A549 (cell line): ENCODE measurements at regions not wholly inside any gene's neighbourhood (a gene's known extent, or its start where the extent isn't known, plus 50 kb on each side); places are given as distances from the start of the nearest gene placed in this dataset.

Source experiments
- ATAC-seq, 2 experiments: fragments of 200-7000 bp in 1 of 2; fragments of >200 bp in 1 of 2; cut with Nextera tagmentation in 1 of 2; cut with Tn5 transposase in 1 of 2; 3 replicates each; pipeline versions ENCODE4 v1.8.0 to v1.9.1; 2018 to 2020; ENCODE audit warnings: mild to moderate bottlenecking in 1 of 2, moderate library complexity in 1 of 2
- CTCF ChIA-PET: fragments of 300-600 bp; sonication (Branson Sonifier 250); formaldehyde crosslinking; extraction: SDS; loops from one replicate; lab custom pipeline; 2021; ENCODE audit warnings: antibody characterized with exemption, inconsistent platforms; lab: Yijun Ruan, JAX
- POLR2A ChIA-PET: fragments of 350-600 bp; formaldehyde crosslinking; extraction: SDS; loops from one replicate; lab custom pipeline; 2021; ENCODE audit warnings: antibody characterized with exemption, inconsistent platforms; lab: Yijun Ruan, JAX
- DNase-seq, 2 experiments: peaks; one replicate each; pipeline versions ENCODE4 v3.0.0 to v3.0.0-alpha.2; 2011 to 2016; ENCODE audit warnings: low read depth in 1 of 2, low spot score in 1 of 2
- FAIRE-seq: peaks from 2 replicates; lab custom pipeline; 2011; peaks lifted over from hg19 to GRCh38; lab: Jason Lieb, UNC
- H3K27ac ChIP-seq, 2 experiments: fragments of >200 bp; sonication (Bioruptor Twin); formaldehyde crosslinking; 3 replicates each; pipeline ENCODE4 v1.5.1; 2016 to 2017
- H3K4me1 ChIP-seq: fragments of >200 bp; sonication (Bioruptor Twin); formaldehyde crosslinking; 3 replicates; pipeline ENCODE4 v1.6.1; 2016
- H3K4me2 ChIP-seq: fragments of >200 bp; sonication (Bioruptor Twin); formaldehyde crosslinking; 3 replicates; pipeline ENCODE4 v1.6.1; 2016
- H3K4me3 ChIP-seq: fragments of >200 bp; sonication (Bioruptor Twin); formaldehyde crosslinking; 3 replicates; pipeline ENCODE4 v1.5.1; 2016
- H3K9me3 ChIP-seq: fragments of >200 bp; sonication (Bioruptor Twin); formaldehyde crosslinking; 3 replicates; pipeline ENCODE4 v1.6.1; 2016
- BHLHE40 ChIP-seq: IDR thresholded peaks from 2 replicates; pipeline ENCODE4 v1.6.1; 2012; ENCODE audit warnings: low read depth, low read length, inconsistent platforms
- CBX8 ChIP-seq: fragments of 200-600 bp; sonication (generic); IDR thresholded peaks from 2 replicates; pipeline ENCODE4 v1.6.1; 2016
- CEBPB ChIP-seq, 2 experiments: fragments of >200 bp in 1 of 2; sonication (Bioruptor Twin) in 1 of 2; formaldehyde crosslinking in 1 of 2; IDR thresholded peaks; 2 replicates each; pipeline ENCODE4 v1.6.1; 2012 to 2016
- CTCF ChIP-seq: fragments of >200 bp; sonication (Bioruptor Twin); formaldehyde crosslinking; IDR thresholded peaks from 3 replicates; pipeline ENCODE4 v1.5.1; 2016
- EHF ChIP-seq: fragments of 250-450 bp; sonication (Bioruptor Pico); IDR thresholded peaks from 2 replicates; pipeline ENCODE4 v1.5.0; 2020; ENCODE audit warnings: mild to moderate bottlenecking
- ELK1 ChIP-seq: fragments of 150-350 bp; IDR thresholded peaks from 2 replicates; pipeline ENCODE4 v1.6.1; 2014; ENCODE audit warnings: low read depth, mild to moderate bottlenecking, low read length
- EP300 ChIP-seq, 2 experiments: fragments of >200 bp; sonication (Bioruptor Twin); formaldehyde crosslinking; IDR thresholded peaks; 2 replicates in 1 of 2; 3 replicates in 1 of 2; pipeline ENCODE4 v1.6.1; 2016 to 2017
- ESRRA ChIP-seq: fragments of 150-350 bp; IDR thresholded peaks from 2 replicates; pipeline ENCODE4 v1.6.1; 2014; ENCODE audit warnings: mild to moderate bottlenecking, low read length, borderline replicate concordance
- FOSB ChIP-seq: fragments of 250-450 bp; sonication (Bioruptor Pico); IDR thresholded peaks from 2 replicates; pipeline ENCODE4 v1.5.0; 2020; ENCODE audit warnings: mild to moderate bottlenecking, moderate library complexity
- HMGXB4 ChIP-seq: fragments of 250-450 bp; sonication (Bioruptor Pico); IDR thresholded peaks from 2 replicates; pipeline ENCODE4 v1.5.0; 2021; ENCODE audit warnings: mild to moderate bottlenecking, moderate library complexity, borderline replicate concordance
- HOXA7 ChIP-seq: fragments of 250-450 bp; sonication (Bioruptor Pico); IDR thresholded peaks from 2 replicates; pipeline ENCODE4 v1.5.0; 2020; ENCODE audit warnings: mild to moderate bottlenecking, moderate library complexity
- HOXB5 ChIP-seq: fragments of 250-450 bp; sonication (Bioruptor Pico); IDR thresholded peaks from 2 replicates; pipeline ENCODE4 v1.5.0; 2020; ENCODE audit warnings: mild to moderate bottlenecking, moderate library complexity
- JUNB ChIP-seq: fragments of >200 bp; sonication (Bioruptor Twin); formaldehyde crosslinking; IDR thresholded peaks from 2 replicates; pipeline ENCODE4 v1.6.1; 2016
- MAFK ChIP-seq: fragments of 450-650 bp; IDR thresholded peaks from 2 replicates; pipeline ENCODE4 v1.6.1; 2014; ENCODE audit not compliant: partially characterized antibody
- NPAS2 ChIP-seq: fragments of 250-450 bp; sonication (Bioruptor Pico); IDR thresholded peaks from 2 replicates; pipeline ENCODE4 v1.8.0; 2022; ENCODE audit warnings: mild to moderate bottlenecking, moderate library complexity, borderline replicate concordance
- PBX3 ChIP-seq: IDR thresholded peaks from 2 replicates; pipeline ENCODE4 v1.6.1; 2012
- POLR2A ChIP-seq: IDR thresholded peaks from 2 replicates; pipeline ENCODE4 v1.6.1; 2012; ENCODE audit warnings: mild to moderate bottlenecking, low read length
- RAD21 ChIP-seq, 2 experiments: fragments of >200 bp in 1 of 2; sonication (Bioruptor Twin) in 1 of 2; formaldehyde crosslinking in 1 of 2; IDR thresholded peaks in 1 of 2; conservative IDR thresholded peaks in 1 of 2; 2 replicates in 1 of 2; 3 replicates in 1 of 2; pipeline ENCODE4 v1.6.1; 2012 to 2018; ENCODE audit warnings: inconsistent platforms in 1 of 2
- RARB ChIP-seq: fragments of 250-450 bp; sonication (Bioruptor Pico); IDR thresholded peaks from 2 replicates; pipeline ENCODE4 v1.8.0; 2021; ENCODE audit warnings: mild to moderate bottlenecking, moderate library complexity
- REST ChIP-seq: fragments of 200-600 bp; sonication (generic); IDR thresholded peaks from 2 replicates; pipeline ENCODE4 v1.6.1; 2016; ENCODE audit warnings: antibody characterized with exemption, mild to moderate bottlenecking, moderate library complexity
- RFX5 ChIP-seq: fragments of 450-650 bp; IDR thresholded peaks from 2 replicates; pipeline ENCODE4 v1.7.1; 2014; ENCODE audit warnings: antibody characterized with exemption, mild to moderate bottlenecking, moderate library complexity
- RNF2 ChIP-seq: fragments of 200-600 bp; sonication (generic); IDR thresholded peaks from 2 replicates; pipeline ENCODE4 v1.6.1; 2016; ENCODE audit warnings: low read depth, mild to moderate bottlenecking, antibody characterized with exemption, moderate library complexity, borderline replicate concordance
- SMC3 ChIP-seq: fragments of >200 bp; sonication (Bioruptor Twin); formaldehyde crosslinking; IDR thresholded peaks from 3 replicates; pipeline ENCODE4 v1.6.1; 2018; ENCODE audit warnings: inconsistent platforms
- ZFP36 ChIP-seq: fragments of 450-650 bp; IDR thresholded peaks from 2 replicates; pipeline ENCODE4 v1.6.1; 2014; ENCODE audit warnings: borderline replicate concordance; ENCODE audit not compliant: partially characterized antibody
- ZSCAN20 ChIP-seq: fragments of 250-450 bp; sonication (Bioruptor Pico); IDR thresholded peaks from 2 replicates; pipeline ENCODE4 v1.8.0; 2022; ENCODE audit warnings: mild to moderate bottlenecking, moderate library complexity
- WGBS: methylation state at CpG from one replicate; pipeline ENCODE4 v1.1.6; 2017; ENCODE audit errors: missing lambda C conversion rate; 5-methylcytosine and 5-hydroxymethylcytosine counted together

GRCh38 chr3:18618723-18619122 lies 193.6 kb upstream of the SATB1 start:
- no peaks in the 10 kb centered on the region for H3K9me3 ChIP-seq
- POLR2A ChIA-PET, result no interaction called here
- DNase-seq (no peak), FAIRE-seq (no peak), ATAC-seq (no peak)
- CTCF ChIA-PET, result no interaction called here
- no peaks in the 10 kb centered on the region for H3K4me1 ChIP-seq
- H3K4me2 ChIP-seq, result no peak overlapping the region
- no peak overlapping the region for H3K27ac ChIP-seq
- TF ChIP-seq ESRRA (no peak), POLR2A (no peak), HMGXB4 (CRISPR knock-in tag) (no peak), RNF2 (no peak), JUNB (no peak), MAFK (no peak), SMC3 (no peak), PBX3 (no peak), ZSCAN20 (CRISPR knock-in tag) (no peak), NPAS2 (CRISPR knock-in tag) (no peak), HOXA7 (no peak), CBX8 (no peak), ZFP36 (no peak), CEBPB (IDR thresholded peaks at IDR 0.05) (no peak), ELK1 (no peak), REST (no peak), RFX5 (no peak), BHLHE40 (no peak), EHF (CRISPR knock-in tag) (no peak)
- TF ChIP-seq, all 56 proteins: peak for 0
- H3K4me3 ChIP-seq, result no peak overlapping the region

GRCh38 chr3:18611991-18612390 lies 186.9 kb upstream of the SATB1 start:
- 0% methylated on average over 1 of the region's 1 CpG for WGBS

More at GRCh38 chr3:18611991-18612390, 186.9 kb upstream of the SATB1 start:
- no peak overlapping the region for H3K4me2 ChIP-seq
- no peak for FAIRE-seq
- ChIA-PET POLR2A (no interaction called here), CTCF (no interaction called here)
- H3K4me3 ChIP-seq, result no peak overlapping the region
- DNase-seq, result no peak
- H3K4me1 ChIP-seq, result no peaks in the 10 kb centered on the region
- H3K9me3 ChIP-seq, result no peaks in the 10 kb centered on the region
- TF ChIP-seq RAD21 (conservative IDR thresholded peaks at IDR 0.05 in 1 of 2, IDR thresholded peaks at IDR 0.05 in 1 of 2) (no peak), HOXB5 (no peak), EP300 (IDR thresholded peaks at IDR 0.05) (no peak), CTCF (no peak), RARB (CRISPR knock-in tag) (no peak), FOSB (no peak)
- TF ChIP-seq, all 56 proteins: peak for 0
- no peak overlapping the region for H3K27ac ChIP-seq
- no peak for ATAC-seq
